D721Med (cell line): ENCODE measurements at regions not wholly inside any gene's neighbourhood (a gene's known extent, or its start where the extent isn't known, plus 50 kb on each side); places are given as distances from the start of the nearest gene placed in this dataset.

Experiments
- DNase-seq: peaks from one replicate; pipeline ENCODE4 v3.0.0; 2011; ENCODE audit warnings: low spot score; ENCODE audit not compliant: insufficient read length
- FAIRE-seq: peaks from 2 replicates; lab custom pipeline; 2011; peaks lifted over from hg19 to GRCh38; lab: Jason Lieb, UNC
- CTCF ChIP-seq: IDR thresholded peaks from 2 replicates; pipeline ENCODE4 v1.5.1; 2012; ENCODE audit warnings: mild to moderate bottlenecking, control low read depth; ENCODE audit not compliant: insufficient read depth; ENCODE audit errors: missing control alignments

- TF ChIP-seq CTCF, result no peak
- FAIRE-seq (no peak), DNase-seq (no peak)
These were observed 50.6 kb upstream of the AKAP13 start for GRCh38 chr15:85329561-85330422.
